CD14-positive monocyte (primary cell): ENCODE measurements at regions not wholly inside any gene's neighbourhood (a gene's known extent, or its start where the extent isn't known, plus 50 kb on each side); places are given as distances from the start of the nearest gene placed in this dataset.

ENCODE experiments used
- DNase-seq, 3 donors: peaks; one replicate each; pipeline ENCODE4 v3.0.0-alpha.2; 2011 to 2022
- H2AFZ ChIP-seq: 2 replicates; pipeline ENCODE4 v1.6.0; 2012; ENCODE audit warnings: mild to moderate bottlenecking, low read depth, low read length, inconsistent platforms; ENCODE audit not compliant: insufficient read depth, poor library complexity, severe bottlenecking
- H3K27ac ChIP-seq, 2 donors: 1 replicate in 1 of 2; 2 replicates in 1 of 2; pipeline ENCODE4 v1.5.1; 2012 to 2013; ENCODE audit warnings: low read length in 2 of 2, control low read depth in 1 of 2, inconsistent platforms in 1 of 2, low read depth in 1 of 2, mild to moderate bottlenecking in 1 of 2
- H3K27me3 ChIP-seq, 2 donors: one replicate each; pipeline versions ENCODE4 v1.6.0 to v1.6.1; 2011 to 2013; ENCODE audit warnings: low read length in 2 of 2; ENCODE audit not compliant: control insufficient read depth in 2 of 2, insufficient read depth in 2 of 2
- H3K36me3 ChIP-seq, 2 donors: replicated peaks in 1 of 2; 1 replicate in 1 of 2; 2 replicates in 1 of 2; pipeline versions ENCODE4 v1.5.1 to v1.6.1; 2012 to 2013; ENCODE audit warnings: low read length in 2 of 2, control low read depth in 1 of 2, inconsistent platforms in 1 of 2, mild to moderate bottlenecking in 1 of 2; ENCODE audit not compliant: insufficient read depth in 2 of 2, control insufficient read depth in 1 of 2
- H3K4me1 ChIP-seq, 2 donors: 1 replicate in 1 of 2; 2 replicates in 1 of 2; pipeline versions ENCODE4 v1.5.1 to v1.6.1; 2012 to 2013; ENCODE audit warnings: low read length in 2 of 2, control low read depth in 1 of 2, inconsistent platforms in 1 of 2, mild to moderate bottlenecking in 1 of 2, moderate library complexity in 1 of 2; ENCODE audit not compliant: insufficient read depth in 2 of 2, control insufficient read depth in 1 of 2
- H3K4me2 ChIP-seq: replicated peaks from 2 replicates; pipeline ENCODE3; 2012; ENCODE audit warnings: low read length, moderate library complexity, mild to moderate bottlenecking; ENCODE audit not compliant: poor library complexity, severe bottlenecking; ENCODE audit errors: extremely low read depth
- H3K4me3 ChIP-seq, 3 experiments: fragments of 200-600 bp in 1 of 3; sonication (generic) in 1 of 3; replicated peaks in 1 of 3; 1 replicate in 2 of 3; 2 replicates in 1 of 3; pipeline ENCODE4 v1.5.1; 2011 to 2013; ENCODE audit warnings: low read length in 3 of 3, mild to moderate bottlenecking in 3 of 3, control low read depth in 2 of 3, low read depth in 2 of 3, inconsistent platforms in 1 of 3, moderate library complexity in 1 of 3
- H3K79me2 ChIP-seq: 2 replicates; pipeline ENCODE4 v1.6.0; 2012; ENCODE audit warnings: mild to moderate bottlenecking, control low read depth, inconsistent platforms, low read length, moderate library complexity; ENCODE audit not compliant: insufficient read depth
- H3K9ac ChIP-seq: 2 replicates; pipeline ENCODE4 v1.6.0; 2017; ENCODE audit warnings: low read length, mild to moderate bottlenecking; ENCODE audit not compliant: insufficient read depth, poor library complexity, severe bottlenecking
- H3K9me3 ChIP-seq, 2 donors: replicated peaks in 1 of 2; 1 replicate in 1 of 2; 2 replicates in 1 of 2; pipeline versions ENCODE4 v1.5.1 to v1.6.1; 2012 to 2013; ENCODE audit warnings: low read length in 2 of 2, control low read depth in 1 of 2; ENCODE audit not compliant: control insufficient read depth in 1 of 2, insufficient read depth in 1 of 2
- H4K20me1 ChIP-seq: 2 replicates; pipeline ENCODE4 v1.6.0; 2012; ENCODE audit warnings: mild to moderate bottlenecking, low read length, control low read depth, moderate library complexity; ENCODE audit not compliant: insufficient read depth
- H3K27ac Mint-ChIP-seq, 7 donors: one replicate each; pipeline ENCODE4 v1.8.0; 2020; ENCODE audit warnings: mild to moderate bottlenecking in 7 of 7, mixed read lengths in 7 of 7, moderate library complexity in 6 of 7, inconsistent platforms in 2 of 7
- H3K27me3 Mint-ChIP-seq, 3 donors: one replicate each; pipeline ENCODE4 v1.8.0; 2021 to 2022; ENCODE audit warnings: low read depth in 3 of 3, mild to moderate bottlenecking in 3 of 3, mixed read lengths in 3 of 3, moderate library complexity in 3 of 3, inconsistent platforms in 1 of 3
- H3K36me3 Mint-ChIP-seq, 2 donors: one replicate each; pipeline ENCODE4 v1.8.0; 2020; ENCODE audit warnings: mixed read lengths in 2 of 2, inconsistent platforms in 1 of 2, mild to moderate bottlenecking in 1 of 2
- H3K4me1 Mint-ChIP-seq: one replicate; pipeline ENCODE4 v1.8.0; 2020; ENCODE audit warnings: mild to moderate bottlenecking, mixed read lengths
- H3K4me3 Mint-ChIP-seq, 2 donors: one replicate each; pipeline ENCODE4 v1.8.0; 2020; ENCODE audit warnings: mild to moderate bottlenecking in 2 of 2, mixed read lengths in 2 of 2, moderate library complexity in 1 of 2
- H3K9me3 Mint-ChIP-seq, 7 donors: one replicate each; pipeline ENCODE4 v1.8.0; 2020 to 2022; ENCODE audit warnings: mixed read lengths in 7 of 7, mild to moderate bottlenecking in 6 of 7, moderate library complexity in 6 of 7, inconsistent platforms in 2 of 7
- CTCF ChIP-seq: fragments of 200-600 bp; IDR thresholded peaks from one replicate; pipeline ENCODE4 v1.8.0; 2022; ENCODE audit warnings: antibody characterized with exemption, mild to moderate bottlenecking
- WGBS: methylation state at CpG from one replicate; pipeline ENCODE4 v1.1.5; 2013; ENCODE audit warnings: missing lambda C conversion rate; ENCODE audit not compliant: insufficient coverage; 5-methylcytosine and 5-hydroxymethylcytosine counted together
- intact Hi-C, 2 donors: fragments of 100-400 bp; cut with micrococcal nuclease; formaldehyde crosslinking; loops; one replicate each; pipeline versions ENCODE4 v1.15.0 to v1.15.1; 2023

- H3K4me3 ChIP-seq = no peak overlapping the region
- no peak overlapping the region for H3K27ac ChIP-seq
- H3K9ac ChIP-seq = no peak overlapping the region
- no peaks in the 10 kb centered on the region for H3K9me3 ChIP-seq
- no peak overlapping the region for H3K4me2 ChIP-seq
- H3K27me3 Mint-ChIP-seq = no peaks in the 10 kb centered on the region
- H2AFZ ChIP-seq = no peak overlapping the region
- H3K36me3 ChIP-seq = no peaks in the 10 kb centered on the region
- H3K4me1 Mint-ChIP-seq = no peaks in the 10 kb centered on the region
- H3K27ac Mint-ChIP-seq = no peak overlapping the region
- TF ChIP-seq CTCF = no peak
- intact Hi-C loops = no loop called here
- WGBS = no CpG with 5 or more reads among the region's 2 CpGs
- no peaks in the 10 kb centered on the region for H3K27me3 ChIP-seq
- peaks cover 0 to 3% (median 0%) of the 10 kb centered on the region in 7 donors for H3K9me3 Mint-ChIP-seq
- H3K36me3 Mint-ChIP-seq = no peaks in the 10 kb centered on the region
- no peak overlapping the region for H3K4me3 Mint-ChIP-seq
- no peaks in the 10 kb centered on the region for H3K79me2 ChIP-seq
- no peak for DNase-seq
- H4K20me1 ChIP-seq = no peaks in the 10 kb centered on the region
- H3K4me1 ChIP-seq = no peaks in the 10 kb centered on the region
Measured at GRCh38 chr2:221314786-221315185, 257.3 kb downstream of the EPHA4 start.

- no CpG with 5 or more reads among the region's 3 CpGs for WGBS
- H3K27me3 Mint-ChIP-seq = peaks cover 0 to 1% (median 0%) of the 10 kb centered on the region in 3 donors
- no peak overlapping the region for H3K27ac Mint-ChIP-seq
- no peaks in the 10 kb centered on the region for H3K36me3 Mint-ChIP-seq
- no peaks in the 10 kb centered on the region for H3K36me3 ChIP-seq
- H3K4me3 Mint-ChIP-seq = no peak overlapping the region
- no peak overlapping the region for H2AFZ ChIP-seq
- peaks cover 0 to 3% (median 0%) of the 10 kb centered on the region in 7 donors for H3K9me3 Mint-ChIP-seq
- TF ChIP-seq CTCF = no peak
- H3K4me3 ChIP-seq = no peak overlapping the region
- no peaks in the 10 kb centered on the region for H3K79me2 ChIP-seq
- H3K27me3 ChIP-seq = no peaks in the 10 kb centered on the region
- no peak overlapping the region for H3K27ac ChIP-seq
- no peaks in the 10 kb centered on the region for H3K4me1 ChIP-seq
- H3K4me1 Mint-ChIP-seq = no peaks in the 10 kb centered on the region
- no peak overlapping the region for H3K4me2 ChIP-seq
- intact Hi-C loops = no loop called here
- no peak for DNase-seq
- no peak overlapping the region for H3K9ac ChIP-seq
- no peaks in the 10 kb centered on the region for H3K9me3 ChIP-seq
- H4K20me1 ChIP-seq = no peaks in the 10 kb centered on the region
Measured at GRCh38 chr2:221318376-221319130, 253.6 kb downstream of the EPHA4 start.
